ENCODE measurements at regions not wholly inside any gene's neighbourhood (a gene's known extent, or its start where the extent isn't known, plus 50 kb on each side); places are given as distances from the start of the nearest gene placed in this dataset.

DNA sequence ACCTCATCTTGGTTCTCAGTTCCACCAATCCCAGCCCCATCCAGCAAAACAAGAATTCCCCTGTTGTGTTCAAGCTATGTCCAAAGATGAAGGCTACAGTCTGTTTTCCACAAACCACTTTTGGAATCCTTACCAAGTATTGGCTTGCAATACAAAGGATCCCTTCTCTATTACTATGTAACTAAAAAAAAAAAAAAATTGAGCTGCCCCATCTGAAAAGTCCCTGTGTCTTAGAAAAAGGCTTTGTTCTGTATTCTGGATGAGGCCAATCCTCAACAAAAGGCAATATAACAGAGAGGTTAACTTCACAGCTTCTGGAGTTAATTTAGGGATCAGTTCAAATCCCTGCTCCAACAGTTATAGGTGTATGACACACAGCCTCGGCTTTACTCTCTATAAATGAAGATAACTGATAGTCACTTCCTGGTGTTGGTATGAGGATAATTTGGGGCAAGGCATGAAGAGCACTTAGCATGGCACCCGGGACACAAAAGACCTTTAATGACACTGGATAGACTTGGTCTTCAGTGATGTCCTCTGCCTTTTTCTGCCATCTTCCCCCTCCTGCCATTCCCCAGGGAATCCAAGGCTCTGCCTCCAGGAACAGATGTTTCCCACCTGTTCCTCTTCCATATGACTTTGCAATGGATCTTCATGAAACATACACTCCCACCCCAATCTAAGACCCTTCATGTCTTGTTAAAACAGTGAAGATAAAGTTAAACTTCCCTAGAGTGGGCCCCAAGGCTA is 61.2 kb upstream of the ATL2 start:
- TF ChIP-seq, protein P1, sequence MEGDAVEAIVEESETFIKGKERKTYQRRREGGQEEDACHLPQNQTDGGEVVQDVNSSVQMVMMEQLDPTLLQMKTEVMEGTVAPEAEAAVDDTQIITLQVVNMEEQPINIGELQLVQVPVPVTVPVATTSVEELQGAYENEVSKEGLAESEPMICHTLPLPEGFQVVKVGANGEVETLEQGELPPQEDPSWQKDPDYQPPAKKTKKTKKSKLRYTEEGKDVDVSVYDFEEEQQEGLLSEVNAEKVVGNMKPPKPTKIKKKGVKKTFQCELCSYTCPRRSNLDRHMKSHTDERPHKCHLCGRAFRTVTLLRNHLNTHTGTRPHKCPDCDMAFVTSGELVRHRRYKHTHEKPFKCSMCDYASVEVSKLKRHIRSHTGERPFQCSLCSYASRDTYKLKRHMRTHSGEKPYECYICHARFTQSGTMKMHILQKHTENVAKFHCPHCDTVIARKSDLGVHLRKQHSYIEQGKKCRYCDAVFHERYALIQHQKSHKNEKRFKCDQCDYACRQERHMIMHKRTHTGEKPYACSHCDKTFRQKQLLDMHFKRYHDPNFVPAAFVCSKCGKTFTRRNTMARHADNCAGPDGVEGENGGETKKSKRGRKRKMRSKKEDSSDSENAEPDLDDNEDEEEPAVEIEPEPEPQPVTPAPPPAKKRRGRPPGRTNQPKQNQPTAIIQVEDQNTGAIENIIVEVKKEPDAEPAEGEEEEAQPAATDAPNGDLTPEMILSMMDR (conservative IDR thresholded peaks at IDR 0.05; ENCODE audit: low read length): no peak
- no peak for TF ChIP-seq EZH2phosphoT487 (IDR thresholded peaks at IDR 0.05; ENCODE audit: borderline replicate concordance, low read depth, low read length)

Data from OCI-LY7 (cell line).